ENCODE measurements at regions not wholly inside any gene's neighbourhood (a gene's known extent, or its start where the extent isn't known, plus 50 kb on each side); places are given as distances from the start of the nearest gene placed in this dataset.

- no peak for DNase-seq (ENCODE audit: low read depth)
These were observed 203.5 kb downstream of the MBD2 start for GRCh38 chr18:54020966-54021365.

DNA sequence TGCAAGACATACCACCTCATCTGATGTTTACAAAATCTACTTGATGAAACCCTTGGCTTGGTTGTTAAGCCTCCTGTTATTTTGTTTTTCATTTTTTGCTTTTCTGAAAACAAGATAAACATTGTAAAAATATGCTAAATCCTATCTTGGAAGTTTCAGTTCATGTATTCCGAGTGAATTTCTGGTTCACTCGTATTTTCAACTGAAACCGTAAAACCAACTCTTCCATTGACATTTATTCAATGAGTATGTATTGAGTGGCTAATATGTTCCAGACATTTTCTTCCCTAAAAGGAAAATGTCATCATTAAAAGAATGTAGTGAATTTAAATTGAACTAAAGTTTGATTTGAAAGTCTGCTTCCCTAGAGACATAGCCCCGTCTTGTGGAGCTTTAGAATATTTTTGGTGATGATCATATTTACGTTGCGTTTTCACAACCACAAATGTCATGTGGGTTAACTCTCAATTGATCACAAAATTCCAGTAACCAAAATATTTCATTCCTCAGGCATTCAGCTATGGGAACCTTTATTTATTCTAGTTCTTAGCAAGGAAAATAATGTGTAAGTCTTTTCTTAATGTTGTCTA lies 204.2 kb downstream of the MBD2 start:
- peak; percentile 12 for DNase-seq (ENCODE audit: low read depth)

DNA sequence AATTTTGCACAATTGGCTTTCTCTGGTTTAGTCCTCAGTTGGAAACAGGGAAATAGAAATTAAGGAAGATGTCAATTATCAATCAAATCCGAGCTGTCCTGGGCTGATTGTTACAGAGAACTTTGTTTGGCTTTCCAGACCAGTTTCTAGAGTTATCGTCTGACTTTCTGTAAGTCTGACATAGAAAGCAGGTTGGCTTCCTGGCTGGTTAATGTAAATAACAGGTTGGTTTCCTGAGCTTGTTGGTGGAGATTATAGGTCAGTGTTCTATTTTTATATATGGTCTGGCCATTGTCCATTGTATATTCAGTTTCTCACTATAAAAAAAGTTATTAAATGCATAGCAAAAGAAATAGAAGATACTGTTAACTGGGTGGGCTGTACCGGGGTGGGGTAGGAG lies 204.8 kb downstream of the MBD2 start:
- DNase-seq (ENCODE audit: low read depth) = no peak

DNA sequence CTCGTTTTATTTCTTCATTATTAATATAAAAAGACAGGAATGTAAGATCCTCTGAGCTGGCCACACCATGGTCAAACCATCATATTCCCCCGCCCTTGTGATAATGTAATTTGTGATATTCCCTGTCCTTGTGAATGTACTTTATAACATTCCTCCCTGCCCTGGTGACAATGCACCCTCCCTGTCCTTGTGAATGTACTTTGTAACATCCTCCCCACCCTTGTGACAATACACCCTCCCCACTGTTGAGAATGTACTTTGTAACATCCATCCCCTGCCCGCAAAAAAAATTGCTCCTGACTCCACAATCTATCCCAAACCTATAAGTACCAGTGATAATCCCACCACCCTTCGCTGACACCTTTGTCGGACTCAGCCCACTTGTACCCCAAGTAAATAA lies 211.0 kb downstream of the MBD2 start:
- DNase-seq (ENCODE audit: low read depth) = no peak

DNA sequence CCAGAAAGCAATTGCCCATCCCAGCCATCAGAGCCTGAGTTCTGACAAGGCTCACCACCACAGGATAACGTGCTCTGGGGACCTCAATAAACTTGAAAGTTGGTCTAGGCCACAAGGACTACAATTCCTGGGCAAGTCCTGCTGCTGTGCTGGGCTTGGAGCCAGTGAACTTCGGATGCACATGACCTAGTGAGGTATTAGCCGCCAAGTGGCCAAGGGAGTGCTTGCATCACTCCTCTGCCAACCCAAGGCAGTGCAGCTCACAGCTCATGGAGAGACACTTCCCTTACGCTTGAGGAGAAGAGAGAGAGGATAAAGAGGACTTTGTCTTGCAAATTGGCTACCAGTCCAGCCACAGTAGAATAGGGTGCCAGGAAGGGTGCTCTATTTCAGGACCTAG lies 219.6 kb downstream of the MBD2 start:
- peak; percentile 18 for DNase-seq (ENCODE audit: low read depth)

- DNase-seq (ENCODE audit: low read depth) = no peak
These were observed 221.3 kb downstream of the MBD2 start for GRCh38 chr18:54003195-54003594.

DNA sequence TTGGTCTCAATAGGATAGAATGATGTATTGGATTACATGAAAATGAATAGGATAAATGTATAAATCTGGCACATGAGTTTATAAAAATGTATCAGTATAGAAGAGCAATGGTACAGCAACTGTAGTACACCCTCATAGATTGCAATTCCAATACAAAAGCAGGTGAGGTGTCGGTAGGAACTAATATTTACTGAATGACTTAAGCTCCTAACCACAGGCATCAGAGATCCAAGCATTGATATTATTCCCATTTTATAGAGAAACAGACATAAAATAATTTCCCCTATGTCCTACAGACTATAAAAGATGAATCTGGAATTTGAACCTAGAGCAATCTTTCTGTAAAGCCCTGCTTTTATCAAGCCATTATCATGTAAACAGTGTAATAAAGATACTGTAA lies 227.4 kb downstream of the MBD2 start:
- no peak for DNase-seq (ENCODE audit: low read depth)

- no peak for DNase-seq (ENCODE audit: low read depth)
These were observed 230.5 kb downstream of the MBD2 start for GRCh38 chr18:53994016-53994415.

DNA sequence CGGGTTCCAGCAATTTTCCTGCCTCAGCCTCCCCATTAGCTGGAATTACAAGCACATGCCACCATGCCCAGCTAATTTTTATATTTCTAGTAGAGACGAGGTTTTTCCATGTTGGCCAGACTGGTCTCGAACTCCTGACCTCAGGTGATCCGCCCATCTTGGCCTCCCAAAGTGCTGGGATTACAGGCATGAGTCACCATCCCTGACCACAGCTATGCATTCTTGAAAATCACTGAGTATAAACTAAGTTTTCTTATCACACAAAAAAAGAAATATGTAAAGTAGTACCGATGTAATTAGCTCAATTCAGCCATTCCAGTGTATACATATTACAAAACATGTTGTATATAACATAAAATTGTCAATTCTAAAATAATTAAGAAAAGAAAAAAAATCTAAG lies 232.7 kb downstream of the MBD2 start:
- DNase-seq (ENCODE audit: low read depth) = peak; percentile 9

GRCh38 chr18:53991202-53991601 lies 233.3 kb downstream of the MBD2 start:
- DNase-seq (ENCODE audit: low read depth) = peak; percentile 51

DNA sequence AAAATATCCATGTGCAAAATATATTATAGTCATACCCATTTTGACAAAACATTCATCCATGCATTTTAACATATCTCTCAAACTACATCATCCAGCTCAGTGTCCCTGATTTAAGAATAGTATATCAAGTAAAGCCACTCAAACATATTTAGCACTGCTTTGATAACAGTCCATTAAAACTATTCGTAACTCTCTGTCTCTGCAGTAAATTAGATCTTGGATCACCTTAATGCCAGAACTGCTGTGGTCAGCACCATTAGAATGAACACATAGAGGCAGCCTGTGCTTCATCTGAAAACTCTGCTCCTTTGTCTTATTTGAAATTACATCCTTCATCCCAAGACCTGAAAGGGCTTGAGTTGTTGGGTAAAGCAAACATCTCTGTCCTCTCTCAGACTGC lies 234.0 kb downstream of the MBD2 start:
- no peak for DNase-seq (ENCODE audit: low read depth)

GRCh38 chr18:53984021-53984420 lies 240.4 kb downstream of the MBD2 start:
- no peak for DNase-seq (ENCODE audit: low read depth)

- DNase-seq (ENCODE audit: low read depth) = no peak
These were observed 253.1 kb downstream of the MBD2 start for GRCh38 chr18:53971331-53971730.

- no peak for DNase-seq (ENCODE audit: low read depth)
These were observed 271.8 kb downstream of the MBD2 start for GRCh38 chr18:53952700-53953099.

DNA sequence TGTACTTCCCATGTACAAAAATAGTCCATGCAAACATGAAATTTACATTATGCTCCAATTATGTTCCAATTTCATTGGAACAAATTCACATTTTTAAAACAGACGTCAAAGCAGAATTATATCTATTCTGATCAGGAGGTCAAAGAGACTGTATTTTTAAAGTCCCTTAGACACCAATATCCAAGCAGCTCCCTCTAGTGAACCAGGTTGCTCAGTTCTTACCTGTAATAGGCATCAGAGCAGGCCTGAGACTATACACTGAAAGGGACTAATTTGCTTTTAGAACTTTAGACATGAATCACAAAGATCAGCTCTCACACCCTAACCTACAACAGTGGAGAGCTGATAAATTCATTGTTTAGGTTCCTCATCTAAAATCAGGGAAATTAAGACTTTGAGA lies 273.9 kb downstream of the MBD2 start:
- DNase-seq (ENCODE audit: low read depth) = no peak

- DNase-seq (ENCODE audit: low read depth) = no peak
These were observed 275.5 kb downstream of the MBD2 start for GRCh38 chr18:53948991-53949390.

- no peak for DNase-seq (ENCODE audit: low read depth)
These were observed 277.3 kb downstream of the MBD2 start for GRCh38 chr18:53947092-53947640.

DNA sequence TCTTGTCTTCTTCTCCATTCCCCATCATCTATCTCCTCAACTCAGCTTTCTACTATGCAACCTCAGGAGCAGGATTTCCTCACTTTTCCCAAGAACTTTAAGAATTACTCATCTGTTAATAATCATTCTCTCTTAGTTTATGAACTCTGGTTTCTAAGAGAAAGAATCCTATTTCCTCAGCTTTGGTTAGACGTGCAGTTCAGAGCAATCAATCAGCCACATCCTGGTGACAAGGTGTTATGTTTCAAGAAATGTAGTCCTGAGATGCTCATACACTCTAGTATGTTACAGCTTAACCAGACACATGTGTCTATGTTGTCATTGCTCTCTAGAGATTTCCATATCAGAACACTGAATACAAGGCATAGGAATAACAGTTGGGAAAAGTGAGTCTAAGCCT lies 277.9 kb downstream of the MBD2 start:
- no peak for DNase-seq (ENCODE audit: low read depth)

GRCh38 chr18:53944721-53945120 lies 279.7 kb downstream of the MBD2 start:
- DNase-seq (ENCODE audit: low read depth) = no peak

- DNase-seq (ENCODE audit: low read depth) = no peak
These were observed 281.1 kb downstream of the MBD2 start for GRCh38 chr18:53943326-53943860.

GRCh38 chr18:53941601-53942338 lies 282.7 kb downstream of the MBD2 start:
- no peak for DNase-seq (ENCODE audit: low read depth)

DNA sequence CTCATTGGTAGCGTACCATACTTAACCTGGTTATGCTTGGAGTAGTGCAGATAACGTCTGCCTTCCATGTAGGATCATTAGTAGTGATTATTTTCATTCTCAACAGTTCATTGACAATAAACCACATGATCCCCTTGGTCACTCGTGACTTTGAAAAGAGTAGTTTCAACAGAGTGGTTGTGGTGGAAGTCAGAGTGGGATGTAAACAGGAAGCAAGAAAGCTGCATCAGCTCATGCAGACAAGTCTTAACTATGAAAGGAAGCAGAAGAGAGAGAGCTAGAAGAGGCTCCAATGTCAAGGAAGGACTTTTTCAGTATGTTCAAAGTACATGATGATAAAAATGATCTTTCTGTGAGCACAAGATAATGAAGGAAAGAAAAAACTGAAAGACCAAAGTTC lies 287.4 kb downstream of the MBD2 start:
- no peak for DNase-seq (ENCODE audit: low read depth)

- no peak for DNase-seq (ENCODE audit: low read depth)
These were observed 288.7 kb downstream of the MBD2 start for GRCh38 chr18:53935803-53936202.

DNA sequence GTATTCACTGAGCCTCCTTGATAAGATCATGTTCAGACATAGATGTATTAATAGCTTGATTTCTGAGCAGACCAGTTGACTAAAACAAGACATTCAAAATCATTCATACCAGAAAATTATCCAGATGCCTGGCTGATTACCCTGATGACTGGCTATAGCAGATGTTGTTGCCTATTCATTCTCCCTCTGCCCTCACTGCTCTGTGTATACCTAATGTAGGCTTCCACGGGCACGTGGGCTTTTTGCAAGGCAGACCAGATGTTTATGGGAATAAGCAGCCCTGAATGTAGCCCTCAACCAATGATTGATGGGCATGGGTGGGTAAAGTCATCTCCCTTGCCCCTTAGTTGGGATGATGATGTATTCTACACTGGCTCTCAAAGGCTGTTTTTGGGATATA lies 289.1 kb downstream of the MBD2 start:
- no peak for DNase-seq (ENCODE audit: low read depth)
